ENCODE measurements at regions not wholly inside any gene's neighbourhood (a gene's known extent, or its start where the extent isn't known, plus 50 kb on each side); places are given as distances from the start of the nearest gene placed in this dataset.

DNA sequence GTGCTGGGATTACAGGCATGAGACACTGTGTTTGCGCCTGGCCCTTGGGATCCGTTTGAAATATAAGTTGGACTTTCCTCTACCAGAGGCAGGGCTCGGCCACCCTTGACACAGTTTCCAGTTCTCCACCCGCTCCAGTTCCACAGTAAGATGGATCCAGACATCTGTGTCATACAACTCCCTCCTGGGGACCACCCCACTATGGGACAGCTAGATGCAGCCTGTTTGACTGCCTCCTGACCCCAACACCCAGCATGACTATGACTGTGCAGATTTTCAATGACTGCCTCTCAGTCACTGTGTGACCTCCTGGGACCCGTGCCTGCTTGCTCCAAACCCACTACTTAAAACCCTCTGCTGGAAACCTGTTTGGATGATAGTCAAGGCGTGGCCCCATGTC lies 166.7 kb downstream of the IRF8 start:
- no peak for DNase-seq (ENCODE audit: low read depth)
- H3K4me3 ChIP-seq (ENCODE audit: low read depth, low read length): no peak overlapping the region
- TF ChIP-seq CTCF (IDR thresholded peaks at IDR 0.05; ENCODE audit: insufficient read depth, low read depth, low read length, missing control alignments): no peak

DNA sequence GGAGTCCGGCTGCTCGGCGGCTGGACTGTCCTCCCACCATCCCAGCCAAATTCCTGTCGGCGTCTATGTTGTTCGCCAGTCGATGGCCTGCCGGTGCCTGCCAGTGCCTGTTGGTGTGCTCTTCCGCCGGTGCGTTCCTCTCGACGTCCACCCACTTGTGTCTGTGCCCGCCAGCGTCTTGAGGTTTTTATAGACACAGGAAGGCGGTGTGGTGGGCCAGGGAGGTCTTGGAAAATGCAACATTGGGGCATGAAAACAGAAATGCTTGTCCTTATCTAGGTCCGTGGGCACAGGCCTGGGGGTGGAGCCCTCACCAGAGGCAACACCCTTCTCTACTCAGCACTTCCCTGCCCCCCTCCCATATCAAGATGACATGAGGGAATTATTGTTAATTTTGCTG lies 167.8 kb downstream of the IRF8 start:
- no peak overlapping the region for H3K4me3 ChIP-seq (ENCODE audit: low read depth, low read length)
- DNase-seq (ENCODE audit: low read depth): no peak
- no peak for TF ChIP-seq CTCF (IDR thresholded peaks at IDR 0.05; ENCODE audit: insufficient read depth, low read depth, low read length, missing control alignments)

DNA sequence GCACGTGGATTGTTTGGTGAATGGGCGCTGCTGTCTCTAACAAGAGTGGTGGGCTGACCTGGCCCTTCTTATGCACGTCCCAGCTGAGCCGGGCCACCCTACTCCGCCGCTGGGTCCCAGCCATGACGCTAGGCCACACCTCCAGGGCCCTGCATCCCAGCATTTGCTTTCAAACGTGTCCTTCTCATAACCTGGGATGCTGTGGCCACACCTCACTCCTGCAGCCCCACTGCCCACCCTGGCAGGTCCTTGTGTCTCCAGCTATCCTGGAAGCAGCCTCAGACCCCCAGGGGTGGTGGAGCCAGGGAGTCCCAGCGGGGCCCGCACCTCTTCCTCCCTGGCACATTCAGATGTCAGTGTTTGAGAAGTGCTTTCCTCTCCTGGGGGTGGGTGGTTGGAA lies 168.6 kb downstream of the IRF8 start:
- H3K4me3 ChIP-seq (ENCODE audit: low read depth, low read length): no peak overlapping the region
- DNase-seq (ENCODE audit: low read depth): no peak
- TF ChIP-seq CTCF (IDR thresholded peaks at IDR 0.05; ENCODE audit: insufficient read depth, low read depth, low read length, missing control alignments): no peak

DNA sequence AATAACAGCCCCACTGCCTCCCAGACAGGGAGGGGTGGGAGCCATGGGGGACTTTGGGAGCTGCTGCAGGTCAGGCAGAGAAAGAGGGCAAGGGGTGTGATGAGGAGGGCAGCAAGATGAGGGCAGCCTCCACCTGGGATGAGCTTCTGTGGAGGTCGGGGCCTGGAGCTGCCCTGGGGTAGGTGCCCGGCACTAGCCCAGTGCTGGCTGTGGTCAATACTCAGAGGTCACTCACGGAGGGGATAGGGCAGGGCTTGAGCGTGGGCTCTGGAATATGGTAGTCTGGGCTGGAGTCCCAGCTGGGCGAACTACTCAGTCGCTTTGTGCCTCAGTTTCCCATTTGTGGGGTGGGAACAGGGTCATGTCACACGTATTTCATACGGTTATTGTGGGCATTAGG lies 169.0 kb downstream of the IRF8 start:
- no peak overlapping the region for H3K4me3 ChIP-seq (ENCODE audit: low read depth, low read length)
- no peak for DNase-seq (ENCODE audit: low read depth)
- no peak for TF ChIP-seq CTCF (IDR thresholded peaks at IDR 0.05; ENCODE audit: insufficient read depth, low read depth, low read length, missing control alignments)

- TF ChIP-seq CTCF (IDR thresholded peaks at IDR 0.05; ENCODE audit: insufficient read depth, low read depth, low read length, missing control alignments): no peak
- H3K4me3 ChIP-seq (ENCODE audit: low read depth, low read length): no peak overlapping the region
- no peak for DNase-seq (ENCODE audit: low read depth)
These were observed 169.8 kb downstream of the IRF8 start for GRCh38 chr16:86068722-86069121.

DNA sequence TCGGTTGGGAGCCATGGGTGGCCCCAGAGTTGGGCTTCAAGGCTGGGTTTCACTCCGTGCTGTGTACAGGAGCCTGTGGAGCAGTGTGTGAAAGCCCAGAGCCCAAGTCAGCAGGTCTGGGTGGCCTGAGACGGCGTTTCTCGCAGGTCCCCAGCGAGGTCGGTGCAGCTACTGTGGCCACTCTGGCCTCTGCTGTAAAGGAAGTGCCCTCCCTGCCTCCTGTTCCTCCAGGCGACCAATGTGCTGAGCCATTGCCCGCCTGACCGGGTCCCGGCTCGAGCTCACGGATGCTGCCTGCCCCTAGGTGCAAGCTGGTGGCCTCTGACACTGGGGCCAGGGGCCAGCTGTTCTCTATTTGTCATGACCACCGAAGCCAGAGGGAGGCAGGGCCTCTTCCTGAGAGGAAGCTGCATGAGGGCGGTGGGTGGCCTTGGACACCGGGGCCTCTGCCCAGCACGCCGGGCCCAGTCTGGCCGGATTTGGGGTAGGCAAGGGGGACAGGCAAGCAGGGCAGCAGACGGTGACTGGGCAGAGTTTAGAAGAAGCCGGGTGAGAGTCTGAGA lies 170.9 kb downstream of the IRF8 start:
- no peak for DNase-seq (ENCODE audit: low read depth)
- TF ChIP-seq CTCF (IDR thresholded peaks at IDR 0.05; ENCODE audit: insufficient read depth, low read depth, low read length, missing control alignments): no peak
- no peak overlapping the region for H3K4me3 ChIP-seq (ENCODE audit: low read depth, low read length)

DNA sequence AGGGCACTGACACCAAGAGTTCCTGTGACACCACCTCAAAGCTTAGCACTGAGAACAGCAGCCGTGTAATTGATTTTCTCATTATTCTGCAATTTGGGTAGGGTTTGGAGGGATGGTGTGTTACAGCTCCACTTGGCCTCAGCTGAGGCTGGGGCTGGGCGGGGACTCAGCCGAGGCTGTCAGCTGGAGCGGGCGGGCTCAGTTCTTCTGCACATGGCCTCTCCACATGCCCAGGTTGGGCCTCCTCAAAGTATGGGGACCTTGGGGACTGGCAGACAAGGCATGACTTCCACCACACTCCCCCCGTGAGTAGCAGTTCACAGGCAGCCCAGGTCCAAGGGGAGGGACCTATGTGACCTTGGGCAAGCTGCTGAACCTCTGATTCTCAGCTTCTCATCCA lies 171.5 kb downstream of the IRF8 start:
- DNase-seq (ENCODE audit: low read depth): no peak
- no peak overlapping the region for H3K4me3 ChIP-seq (ENCODE audit: low read depth, low read length)
- TF ChIP-seq CTCF (IDR thresholded peaks at IDR 0.05; ENCODE audit: insufficient read depth, low read depth, low read length, missing control alignments): no peak
